ENCODE measurements at regions not wholly inside any gene's neighbourhood (a gene's known extent, or its start where the extent isn't known, plus 50 kb on each side); places are given as distances from the start of the nearest gene placed in this dataset.

GRCh38 chr13:89343165-89343564 lies 1672.0 kb downstream of the SLITRK5 start:
- Histone ChIP-seq H3K27me3 (ENCODE audit: control insufficient read depth, insufficient read depth, low read length) (no peaks in the 10 kb centered on the region), H3K4me3 (ENCODE audit: low read depth, low read length) (no peak overlapping the region), H3K4me1 (ENCODE audit: control insufficient read depth, insufficient read depth, low read length) (no peaks in the 10 kb centered on the region), H3K9ac (ENCODE audit: low read depth, low read length) (no peak overlapping the region), H3K9me3 (ENCODE audit: control insufficient read depth, insufficient read depth, low read length) (peaks cover 2% of the 10 kb centered on the region), H3K36me3 (ENCODE audit: control insufficient read depth, insufficient read depth, low read length) (no peaks in the 10 kb centered on the region)

- Histone ChIP-seq H3K9me3 (ENCODE audit: control insufficient read depth, insufficient read depth, low read length) (no peaks in the 10 kb centered on the region), H3K4me3 (ENCODE audit: low read depth, low read length) (no peak overlapping the region), H3K4me1 (ENCODE audit: control insufficient read depth, insufficient read depth, low read length) (no peaks in the 10 kb centered on the region), H3K27me3 (ENCODE audit: control insufficient read depth, insufficient read depth, low read length) (no peaks in the 10 kb centered on the region), H3K36me3 (ENCODE audit: control insufficient read depth, insufficient read depth, low read length) (no peaks in the 10 kb centered on the region), H3K9ac (ENCODE audit: low read depth, low read length) (no peak overlapping the region)
Measured at GRCh38 chr13:89352384-89352783, 1681.2 kb downstream of the SLITRK5 start.

- no peak overlapping the region for H3K4me3 ChIP-seq (ENCODE audit: low read depth, low read length)
- no peaks in the 10 kb centered on the region for H3K4me1 ChIP-seq (ENCODE audit: control insufficient read depth, insufficient read depth, low read length)
- no peaks in the 10 kb centered on the region for H3K36me3 ChIP-seq (ENCODE audit: control insufficient read depth, insufficient read depth, low read length)
- H3K27me3 ChIP-seq (ENCODE audit: control insufficient read depth, insufficient read depth, low read length): no peaks in the 10 kb centered on the region
- no peaks in the 10 kb centered on the region for H3K9me3 ChIP-seq (ENCODE audit: control insufficient read depth, insufficient read depth, low read length)
- H3K9ac ChIP-seq (ENCODE audit: low read depth, low read length): no peak overlapping the region
Measured at GRCh38 chr13:89361909-89362308, 1690.7 kb downstream of the SLITRK5 start.

GRCh38 chr13:89363144-89363543 lies 1692.0 kb downstream of the SLITRK5 start:
- Histone ChIP-seq H3K4me3 (ENCODE audit: low read depth, low read length) (no peak overlapping the region), H3K4me1 (ENCODE audit: control insufficient read depth, insufficient read depth, low read length) (no peaks in the 10 kb centered on the region), H3K9ac (ENCODE audit: low read depth, low read length) (no peak overlapping the region), H3K36me3 (ENCODE audit: control insufficient read depth, insufficient read depth, low read length) (no peaks in the 10 kb centered on the region), H3K9me3 (ENCODE audit: control insufficient read depth, insufficient read depth, low read length) (no peaks in the 10 kb centered on the region), H3K27me3 (ENCODE audit: control insufficient read depth, insufficient read depth, low read length) (no peaks in the 10 kb centered on the region)

- Histone ChIP-seq H3K9me3 (ENCODE audit: control insufficient read depth, insufficient read depth, low read length) (no peaks in the 10 kb centered on the region), H3K9ac (ENCODE audit: low read depth, low read length) (no peak overlapping the region), H3K4me1 (ENCODE audit: control insufficient read depth, insufficient read depth, low read length) (no peaks in the 10 kb centered on the region), H3K27me3 (ENCODE audit: control insufficient read depth, insufficient read depth, low read length) (no peaks in the 10 kb centered on the region), H3K36me3 (ENCODE audit: control insufficient read depth, insufficient read depth, low read length) (no peaks in the 10 kb centered on the region), H3K4me3 (ENCODE audit: low read depth, low read length) (no peak overlapping the region)
Measured at GRCh38 chr13:89372193-89372592, 1701.0 kb downstream of the SLITRK5 start.

- no peak overlapping the region for H3K4me3 ChIP-seq (ENCODE audit: low read depth, low read length)
- H3K27me3 ChIP-seq (ENCODE audit: control insufficient read depth, insufficient read depth, low read length): no peaks in the 10 kb centered on the region
- no peak overlapping the region for H3K9ac ChIP-seq (ENCODE audit: low read depth, low read length)
- no peaks in the 10 kb centered on the region for H3K9me3 ChIP-seq (ENCODE audit: control insufficient read depth, insufficient read depth, low read length)
- no peaks in the 10 kb centered on the region for H3K36me3 ChIP-seq (ENCODE audit: control insufficient read depth, insufficient read depth, low read length)
- H3K4me1 ChIP-seq (ENCODE audit: control insufficient read depth, insufficient read depth, low read length): no peaks in the 10 kb centered on the region
Measured at GRCh38 chr13:89375839-89376238, 1704.7 kb downstream of the SLITRK5 start.

GRCh38 chr13:89380101-89380500 lies 1708.9 kb downstream of the SLITRK5 start:
- Histone ChIP-seq H3K9ac (ENCODE audit: low read depth, low read length) (no peak overlapping the region), H3K27me3 (ENCODE audit: control insufficient read depth, insufficient read depth, low read length) (no peaks in the 10 kb centered on the region), H3K36me3 (ENCODE audit: control insufficient read depth, insufficient read depth, low read length) (no peaks in the 10 kb centered on the region), H3K9me3 (ENCODE audit: control insufficient read depth, insufficient read depth, low read length) (no peaks in the 10 kb centered on the region), H3K4me3 (ENCODE audit: low read depth, low read length) (no peak overlapping the region), H3K4me1 (ENCODE audit: control insufficient read depth, insufficient read depth, low read length) (no peaks in the 10 kb centered on the region)

- H3K4me1 ChIP-seq (ENCODE audit: control insufficient read depth, insufficient read depth, low read length): no peaks in the 10 kb centered on the region
- H3K27me3 ChIP-seq (ENCODE audit: control insufficient read depth, insufficient read depth, low read length): no peaks in the 10 kb centered on the region
- no peak overlapping the region for H3K4me3 ChIP-seq (ENCODE audit: low read depth, low read length)
- no peaks in the 10 kb centered on the region for H3K36me3 ChIP-seq (ENCODE audit: control insufficient read depth, insufficient read depth, low read length)
- H3K9me3 ChIP-seq (ENCODE audit: control insufficient read depth, insufficient read depth, low read length): no peaks in the 10 kb centered on the region
- no peak overlapping the region for H3K9ac ChIP-seq (ENCODE audit: low read depth, low read length)
Measured at GRCh38 chr13:89382981-89383380, 1711.8 kb downstream of the SLITRK5 start.

GRCh38 chr13:89383891-89384290 lies 1712.7 kb downstream of the SLITRK5 start:
- Histone ChIP-seq H3K27me3 (ENCODE audit: control insufficient read depth, insufficient read depth, low read length) (no peaks in the 10 kb centered on the region), H3K9ac (ENCODE audit: low read depth, low read length) (no peak overlapping the region), H3K9me3 (ENCODE audit: control insufficient read depth, insufficient read depth, low read length) (no peaks in the 10 kb centered on the region), H3K36me3 (ENCODE audit: control insufficient read depth, insufficient read depth, low read length) (no peaks in the 10 kb centered on the region), H3K4me1 (ENCODE audit: control insufficient read depth, insufficient read depth, low read length) (no peaks in the 10 kb centered on the region), H3K4me3 (ENCODE audit: low read depth, low read length) (no peak overlapping the region)

- no peak overlapping the region for H3K9ac ChIP-seq (ENCODE audit: low read depth, low read length)
- no peaks in the 10 kb centered on the region for H3K27me3 ChIP-seq (ENCODE audit: control insufficient read depth, insufficient read depth, low read length)
- H3K36me3 ChIP-seq (ENCODE audit: control insufficient read depth, insufficient read depth, low read length): no peaks in the 10 kb centered on the region
- H3K4me3 ChIP-seq (ENCODE audit: low read depth, low read length): no peak overlapping the region
- H3K9me3 ChIP-seq (ENCODE audit: control insufficient read depth, insufficient read depth, low read length): no peaks in the 10 kb centered on the region
- no peaks in the 10 kb centered on the region for H3K4me1 ChIP-seq (ENCODE audit: control insufficient read depth, insufficient read depth, low read length)
Measured at GRCh38 chr13:89393758-89394304, 1722.7 kb downstream of the SLITRK5 start.

- no peak overlapping the region for H3K4me3 ChIP-seq (ENCODE audit: low read depth, low read length)
- H3K4me1 ChIP-seq (ENCODE audit: control insufficient read depth, insufficient read depth, low read length): no peaks in the 10 kb centered on the region
- H3K9me3 ChIP-seq (ENCODE audit: control insufficient read depth, insufficient read depth, low read length): no peaks in the 10 kb centered on the region
- no peak overlapping the region for H3K9ac ChIP-seq (ENCODE audit: low read depth, low read length)
- no peaks in the 10 kb centered on the region for H3K27me3 ChIP-seq (ENCODE audit: control insufficient read depth, insufficient read depth, low read length)
- no peaks in the 10 kb centered on the region for H3K36me3 ChIP-seq (ENCODE audit: control insufficient read depth, insufficient read depth, low read length)
Measured at GRCh38 chr13:89401264-89401675, 1730.1 kb downstream of the SLITRK5 start.

GRCh38 chr13:89402211-89402610 lies 1731.0 kb downstream of the SLITRK5 start:
- Histone ChIP-seq H3K36me3 (ENCODE audit: control insufficient read depth, insufficient read depth, low read length) (no peaks in the 10 kb centered on the region), H3K27me3 (ENCODE audit: control insufficient read depth, insufficient read depth, low read length) (no peaks in the 10 kb centered on the region), H3K9me3 (ENCODE audit: control insufficient read depth, insufficient read depth, low read length) (no peaks in the 10 kb centered on the region), H3K4me1 (ENCODE audit: control insufficient read depth, insufficient read depth, low read length) (no peaks in the 10 kb centered on the region), H3K4me3 (ENCODE audit: low read depth, low read length) (no peak overlapping the region), H3K9ac (ENCODE audit: low read depth, low read length) (no peak overlapping the region)
